HG03457 (cell line): ENCODE measurements at regions not wholly inside any gene's neighbourhood (a gene's known extent, or its start where the extent isn't known, plus 50 kb on each side); places are given as distances from the start of the nearest gene placed in this dataset.

ENCODE experiments used
- ATAC-seq: cut with Tn5 transposase; IDR thresholded peaks from one replicate; pipeline ENCODE4 v1.9.1; 2021; ENCODE audit warnings: moderate number of reproducible peaks; ENCODE audit not compliant: unreplicated experiment

DNA sequence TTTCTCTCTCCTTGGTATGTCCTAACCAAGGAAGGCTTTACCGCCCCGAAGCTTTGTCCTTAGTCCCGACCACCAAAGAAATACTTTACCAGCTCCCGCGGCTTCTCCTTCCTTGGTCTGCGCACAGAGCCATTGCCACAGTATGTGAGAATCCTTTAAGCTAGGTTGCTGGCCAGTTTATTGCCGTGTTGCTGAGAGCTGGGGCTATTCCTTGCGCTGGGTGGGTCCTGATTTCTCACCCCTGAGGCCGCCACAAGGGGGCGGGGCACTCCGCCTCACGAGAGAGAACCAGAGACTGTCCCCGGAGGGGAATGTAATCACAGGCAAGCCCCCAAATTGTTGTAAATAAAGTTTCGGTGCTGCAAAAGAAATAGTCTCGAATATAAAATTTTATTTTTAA lies 331.0 kb upstream of the PCDH10 start:
- ATAC-seq, result no peak

DNA sequence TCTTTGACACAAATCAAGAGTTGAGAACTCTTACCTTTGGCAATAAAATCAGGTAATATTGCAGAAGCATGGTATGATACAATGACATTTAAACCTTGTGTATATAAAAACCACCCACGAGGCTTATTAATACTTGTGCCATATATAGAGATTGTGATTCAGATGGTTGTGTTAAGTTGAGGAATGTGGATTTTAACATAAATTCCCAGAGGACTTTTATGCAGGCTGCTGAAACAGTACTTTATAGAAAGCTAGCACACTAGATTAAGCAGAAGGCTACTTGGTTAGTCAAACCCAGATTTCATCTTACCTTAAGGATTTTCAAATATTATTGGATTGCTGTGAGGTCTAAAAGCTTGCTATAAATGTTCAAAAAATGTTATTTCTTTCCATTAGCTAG lies 325.7 kb upstream of the PCDH10 start:
- no peak for ATAC-seq

DNA sequence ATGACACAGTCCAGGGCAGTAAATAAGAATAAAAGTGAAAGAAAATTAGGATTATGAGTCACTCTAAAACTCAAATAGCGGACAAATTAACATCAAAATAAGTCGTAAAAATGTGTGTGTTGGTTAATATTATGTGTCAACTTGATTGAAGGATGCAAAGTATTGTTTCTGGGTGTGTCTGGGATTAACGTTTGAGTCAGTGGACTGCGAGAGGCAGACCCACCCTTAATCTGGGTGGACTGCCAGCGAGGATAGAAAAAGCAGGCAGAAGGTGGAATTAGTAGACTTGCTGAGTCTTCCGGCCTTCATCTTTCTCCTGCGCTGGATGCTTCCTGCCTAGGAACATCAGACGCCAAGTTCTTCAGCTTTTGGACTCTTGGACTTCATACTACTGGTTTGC lies 324.3 kb upstream of the PCDH10 start:
- ATAC-seq, result no peak

DNA sequence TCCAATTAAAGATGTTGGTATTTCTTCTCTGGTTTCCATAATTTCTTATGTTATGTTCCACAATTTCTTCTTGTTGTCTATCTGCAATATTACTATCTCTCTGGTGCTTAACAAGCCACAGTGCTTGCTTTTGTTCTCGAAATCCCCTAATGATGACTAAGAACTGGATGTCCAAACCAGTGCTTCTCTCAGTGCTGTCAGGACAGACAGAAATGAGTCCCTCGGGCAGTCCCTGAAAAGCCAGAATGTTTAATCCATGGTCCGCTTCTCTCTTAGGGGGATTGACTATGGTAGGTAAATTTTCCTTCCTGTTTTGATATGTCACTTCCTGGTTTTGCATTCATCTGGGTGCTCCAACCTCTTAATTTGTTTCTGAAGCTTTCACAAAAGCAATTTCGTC lies 321.6 kb upstream of the PCDH10 start:
- peak; percentile 89 for ATAC-seq

DNA sequence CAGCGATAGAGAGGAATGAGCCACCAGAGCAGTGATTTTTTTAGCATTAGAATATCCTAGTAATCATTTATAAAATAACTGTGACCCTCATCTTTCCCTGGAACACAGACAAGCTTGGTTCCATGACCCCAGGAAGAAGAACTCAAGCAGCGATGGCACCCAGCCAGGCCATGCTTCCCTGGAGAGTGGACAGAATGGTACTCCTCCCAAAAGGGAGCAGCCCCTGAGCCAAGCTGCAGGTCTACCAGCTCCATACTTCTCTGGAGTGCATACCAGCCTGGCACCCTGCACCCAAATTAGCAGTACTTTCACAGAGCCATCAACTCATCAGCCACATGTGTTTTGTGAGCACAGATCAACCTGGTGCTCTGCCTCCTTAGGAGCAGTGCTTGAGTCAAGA lies 310.9 kb upstream of the PCDH10 start:
- no peak for ATAC-seq

DNA sequence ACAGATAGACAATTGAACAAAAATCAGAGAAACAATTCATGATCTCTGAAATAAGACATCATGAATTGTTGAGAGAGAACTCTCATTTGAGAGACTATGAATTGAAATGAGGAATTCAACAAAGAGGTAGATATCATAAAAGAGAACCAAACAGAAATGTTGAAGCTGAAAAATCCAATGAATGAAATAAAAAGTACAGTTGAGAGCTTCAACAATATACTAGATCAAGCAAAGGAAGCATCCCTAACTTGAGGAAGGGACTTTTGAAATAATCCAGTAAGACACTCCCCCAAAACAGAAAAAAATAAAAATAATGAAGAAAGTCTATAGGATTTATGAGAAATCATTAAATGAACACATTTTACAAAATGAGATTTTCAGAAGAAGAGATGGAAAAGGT lies 310.0 kb upstream of the PCDH10 start:
- ATAC-seq, result no peak

DNA sequence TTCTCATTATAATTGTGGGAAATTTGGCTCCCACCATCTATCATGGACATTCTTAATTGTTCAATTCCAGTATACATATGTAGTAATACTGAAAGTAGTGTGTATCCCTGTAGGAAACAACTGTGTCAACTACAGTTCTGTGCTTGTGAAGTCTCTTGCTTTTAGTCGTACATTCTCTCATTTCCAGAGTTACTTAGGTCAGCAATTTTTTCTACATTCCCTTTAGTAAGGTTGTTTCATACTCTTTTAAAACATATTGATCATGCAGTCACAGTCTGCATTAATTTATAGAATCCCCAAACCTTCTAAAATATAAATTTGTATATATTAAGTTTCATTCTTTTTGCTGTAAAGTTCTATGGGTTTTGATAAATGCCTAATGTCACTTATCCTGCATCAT lies 289.2 kb upstream of the PCDH10 start:
- ATAC-seq, result no peak

DNA sequence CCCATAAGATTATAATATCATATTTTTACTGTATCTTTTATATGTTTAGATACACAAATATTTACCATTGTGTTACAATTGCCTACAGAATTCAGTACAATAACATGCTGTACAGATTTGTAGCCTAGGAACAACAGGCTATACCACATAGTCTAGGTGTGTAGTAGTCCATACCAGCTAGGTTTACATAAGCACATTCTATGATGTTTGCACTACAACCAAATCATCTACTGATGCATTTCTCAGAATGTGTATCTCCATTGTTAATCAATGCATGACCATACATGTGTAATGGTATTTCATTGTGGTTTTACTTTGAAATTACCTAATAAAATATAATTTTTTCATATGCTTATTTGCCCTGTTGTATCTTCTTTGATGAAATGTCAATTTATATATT lies 288.1 kb upstream of the PCDH10 start:
- ATAC-seq, result no peak

DNA sequence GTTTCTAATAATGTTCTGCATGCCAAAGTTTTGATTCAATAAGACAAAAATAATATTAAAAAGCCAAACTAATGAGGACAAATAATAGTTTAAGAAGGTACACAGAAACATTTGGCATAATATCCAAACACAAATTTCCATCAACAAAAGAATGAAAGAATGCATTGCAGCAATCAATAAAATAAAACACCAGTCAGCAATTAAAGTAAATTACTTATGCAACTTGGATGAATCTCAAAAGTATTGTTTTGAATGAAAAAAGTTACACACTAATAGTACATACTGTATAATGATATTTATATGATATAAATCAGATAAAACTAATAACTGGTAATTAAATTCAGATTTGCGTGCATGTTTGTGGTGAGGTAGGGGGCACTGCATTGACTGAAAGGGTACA lies 285.5 kb upstream of the PCDH10 start:
- ATAC-seq, result no peak

DNA sequence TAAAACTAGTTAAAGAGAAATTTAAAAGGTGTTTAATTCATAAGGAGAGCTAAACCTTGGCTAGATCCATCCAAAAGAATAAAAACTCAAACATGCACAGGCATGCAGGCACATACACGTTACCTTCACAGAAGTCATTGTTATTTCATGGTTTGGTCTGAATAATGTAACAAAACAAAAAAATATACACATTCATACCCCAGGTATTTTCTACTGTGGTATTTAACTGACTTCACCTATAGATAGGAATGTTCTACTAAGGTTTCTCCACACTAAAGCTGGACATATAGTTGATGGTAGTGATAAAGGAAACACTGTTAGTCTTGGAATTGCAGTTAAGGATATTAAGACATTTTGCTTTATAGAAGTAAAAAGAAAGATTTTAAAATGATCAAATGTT lies 283.6 kb upstream of the PCDH10 start:
- ATAC-seq, result no peak

DNA sequence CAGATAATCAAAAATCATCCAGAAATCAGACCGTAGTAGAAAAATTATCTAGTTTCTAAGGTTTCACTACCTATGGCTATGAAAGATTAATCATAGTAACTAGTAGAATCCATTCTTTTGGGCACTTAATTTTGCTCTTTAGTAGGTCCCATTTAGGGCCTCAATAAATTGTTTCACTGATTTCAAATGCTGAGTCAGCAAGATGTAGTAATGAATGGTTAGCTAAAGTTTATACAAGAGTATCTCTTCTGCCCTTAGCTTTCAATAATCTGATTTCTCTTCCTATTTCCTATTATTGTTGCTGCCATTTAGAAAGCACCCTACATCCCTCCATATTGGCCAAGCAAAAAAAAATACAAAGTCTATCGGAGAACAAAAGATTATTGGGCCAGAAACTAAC lies 283.2 kb upstream of the PCDH10 start:
- ATAC-seq, result no peak

DNA sequence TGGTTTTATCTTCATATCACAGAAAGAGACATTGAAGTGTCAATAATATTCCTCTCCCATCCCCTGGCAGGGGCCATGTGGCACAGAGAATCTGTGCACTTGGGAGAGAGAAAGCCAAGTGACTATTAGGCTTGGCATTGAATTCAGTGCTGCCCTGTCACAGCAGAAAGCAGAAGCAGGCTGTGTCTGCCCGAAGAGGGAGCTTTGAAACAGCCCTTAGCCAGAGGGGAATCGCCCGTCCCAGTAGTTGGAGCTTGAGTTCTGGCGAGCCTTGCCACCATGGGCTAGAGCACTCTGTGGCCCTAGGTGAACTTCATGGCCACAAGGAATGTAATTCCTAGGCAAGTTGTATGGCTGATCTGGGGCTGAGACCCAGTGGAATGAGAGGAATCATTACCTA lies 282.5 kb upstream of the PCDH10 start:
- ATAC-seq, result no peak

DNA sequence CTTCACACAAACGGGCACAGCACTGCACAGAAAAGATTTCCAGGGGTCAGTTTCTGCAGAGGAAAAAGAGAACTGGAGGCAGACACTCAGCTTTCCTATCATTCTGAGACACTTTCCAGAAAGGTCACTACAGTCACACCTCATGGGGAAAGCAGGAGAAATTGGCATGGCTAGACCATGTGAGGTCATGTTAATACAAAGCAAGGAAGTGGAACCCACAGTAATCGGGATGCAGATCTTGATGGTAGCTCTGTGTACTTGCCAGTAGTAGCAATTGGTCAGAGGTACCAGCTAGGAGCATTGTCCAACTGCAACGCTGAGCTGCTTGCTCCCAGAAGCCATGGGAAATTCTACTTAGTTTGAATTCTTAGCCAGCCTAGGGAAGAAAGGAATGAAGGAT lies 255.3 kb upstream of the PCDH10 start:
- no peak for ATAC-seq

DNA sequence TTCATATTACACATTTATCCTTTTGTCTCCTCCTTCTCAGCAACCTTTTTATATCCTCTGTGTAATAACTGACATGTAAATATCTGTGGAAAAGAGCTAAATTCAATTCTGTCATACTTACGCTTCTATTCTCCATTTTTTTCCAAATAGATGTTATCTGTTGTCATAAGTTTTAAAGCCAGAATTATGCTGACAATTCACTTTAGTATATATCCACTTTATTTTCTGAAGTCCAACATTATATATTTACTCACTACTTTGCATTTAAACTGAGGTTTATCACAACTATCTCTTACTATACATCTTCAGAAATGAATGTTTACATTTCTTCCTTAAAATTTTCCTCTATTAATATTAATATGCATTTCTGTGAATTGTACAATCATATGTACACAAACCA lies 247.9 kb upstream of the PCDH10 start:
- no peak for ATAC-seq

DNA sequence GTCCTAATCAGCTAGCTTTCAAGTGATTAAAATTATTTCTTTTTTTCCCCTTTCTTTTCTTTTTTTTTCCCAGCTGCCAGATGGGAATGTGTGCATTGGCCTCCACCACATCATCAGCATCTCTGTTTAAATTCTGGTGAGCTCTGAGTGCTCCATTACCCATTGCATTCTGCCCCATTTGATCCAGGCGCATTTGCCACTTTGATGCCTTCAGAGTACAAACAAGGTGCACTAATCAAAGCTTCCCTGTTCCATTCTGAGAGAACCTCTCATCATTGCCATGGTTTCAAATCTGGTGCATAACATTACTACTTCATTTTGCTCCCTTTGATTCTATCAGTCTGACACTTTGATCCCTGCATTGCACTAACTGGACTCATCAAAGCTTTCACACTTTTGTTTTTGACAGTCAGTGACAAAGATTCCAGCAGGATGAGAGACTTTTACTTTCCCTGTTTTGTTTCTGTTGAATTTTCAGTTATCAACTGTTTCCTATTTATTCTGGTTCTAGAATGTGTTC lies 238.8 kb upstream of the PCDH10 start:
- no peak for ATAC-seq

DNA sequence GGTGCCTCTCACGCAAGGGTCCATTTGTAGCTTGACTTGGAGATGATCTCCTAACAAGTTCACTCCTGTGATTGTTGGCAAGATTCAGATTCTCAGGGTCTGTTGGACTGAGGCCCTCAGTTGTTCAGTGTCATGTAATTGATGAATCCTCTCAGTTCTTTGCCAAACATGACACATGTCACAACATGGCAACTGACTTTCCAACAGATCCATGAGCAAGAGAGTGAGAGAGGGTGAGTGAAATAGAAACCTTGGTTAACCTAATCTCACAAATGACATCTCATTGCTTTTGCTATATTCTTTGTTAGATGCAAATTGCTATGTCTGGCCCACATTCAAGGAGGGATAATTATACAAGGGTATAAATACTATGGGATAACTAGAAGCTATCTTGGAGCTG lies 231.0 kb upstream of the PCDH10 start:
- ATAC-seq, result no peak

DNA sequence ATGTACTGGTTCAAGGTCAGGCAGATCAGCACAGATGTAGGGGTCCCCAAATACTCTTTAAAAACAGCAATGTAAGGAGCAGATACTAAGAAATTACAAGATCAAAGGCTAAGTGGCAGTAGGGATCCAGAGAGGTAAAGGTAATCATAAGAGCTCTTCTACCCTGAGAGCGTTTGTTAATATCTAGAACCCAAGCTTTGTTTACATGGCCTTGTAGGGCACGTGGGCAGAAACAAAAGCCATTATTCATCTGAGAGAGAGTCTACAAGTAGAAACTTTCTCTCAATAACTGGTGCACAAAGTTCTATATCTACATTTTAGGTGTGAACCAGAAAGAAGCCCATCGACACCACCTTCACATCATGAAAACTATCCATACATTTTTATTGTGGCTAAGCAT lies 225.6 kb upstream of the PCDH10 start:
- no peak for ATAC-seq

DNA sequence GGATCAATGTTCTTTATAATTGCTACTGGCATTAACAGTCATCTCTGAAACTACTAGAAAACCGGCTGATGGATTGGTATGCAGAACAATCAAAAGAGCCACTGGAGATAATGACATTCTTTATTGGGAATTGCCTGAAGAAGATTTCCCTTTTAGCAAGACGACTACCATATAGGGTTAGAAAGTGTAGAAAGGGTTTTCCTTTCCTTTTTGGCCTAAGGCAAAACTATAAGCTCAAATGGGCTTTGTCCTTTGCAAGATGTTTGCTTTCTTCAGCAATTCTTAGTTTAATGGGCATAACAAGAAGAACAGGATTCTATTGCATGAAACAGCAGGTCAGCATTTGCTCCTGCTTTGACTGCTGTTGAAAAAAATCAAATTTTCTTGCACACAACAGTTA lies 214.2 kb upstream of the PCDH10 start:
- no peak for ATAC-seq

DNA sequence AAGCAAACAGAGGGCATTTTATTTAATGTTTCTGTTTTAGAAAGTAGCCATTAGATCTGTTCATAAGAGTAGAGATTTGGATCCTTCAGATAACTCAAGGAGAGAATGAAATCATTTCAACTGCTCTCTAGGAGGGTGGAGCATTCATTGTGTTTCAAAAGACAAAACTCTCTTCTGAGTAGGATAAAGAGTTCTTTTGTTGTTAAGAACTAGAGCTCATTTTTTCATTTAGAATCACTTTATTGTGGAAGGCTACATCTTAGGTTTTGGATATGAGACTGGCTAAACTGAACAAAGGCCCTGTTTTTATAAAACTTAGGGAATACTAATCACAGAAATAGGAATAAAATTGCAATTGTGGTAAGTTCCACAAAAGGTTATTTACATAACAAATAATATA lies 193.9 kb upstream of the PCDH10 start:
- no peak for ATAC-seq

DNA sequence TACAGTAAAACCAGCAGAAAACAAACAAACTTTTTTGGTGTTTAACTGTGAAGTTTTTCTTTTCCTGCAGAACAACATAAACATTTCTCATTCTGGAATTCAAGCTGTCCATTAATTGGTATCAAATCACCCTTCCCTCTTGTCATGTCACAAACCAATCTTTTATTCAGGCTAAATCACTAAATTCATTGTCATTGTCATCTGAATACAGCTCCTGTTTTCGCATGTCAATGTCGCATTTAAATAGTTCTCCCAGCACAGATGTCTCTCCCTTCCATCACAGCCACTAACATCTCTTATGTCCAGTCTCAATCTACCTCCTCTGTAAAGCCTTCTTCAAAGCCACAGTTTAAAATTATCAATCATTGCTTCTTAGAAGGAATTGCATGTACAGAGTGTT lies 192.1 kb upstream of the PCDH10 start:
- ATAC-seq, result no peak

DNA sequence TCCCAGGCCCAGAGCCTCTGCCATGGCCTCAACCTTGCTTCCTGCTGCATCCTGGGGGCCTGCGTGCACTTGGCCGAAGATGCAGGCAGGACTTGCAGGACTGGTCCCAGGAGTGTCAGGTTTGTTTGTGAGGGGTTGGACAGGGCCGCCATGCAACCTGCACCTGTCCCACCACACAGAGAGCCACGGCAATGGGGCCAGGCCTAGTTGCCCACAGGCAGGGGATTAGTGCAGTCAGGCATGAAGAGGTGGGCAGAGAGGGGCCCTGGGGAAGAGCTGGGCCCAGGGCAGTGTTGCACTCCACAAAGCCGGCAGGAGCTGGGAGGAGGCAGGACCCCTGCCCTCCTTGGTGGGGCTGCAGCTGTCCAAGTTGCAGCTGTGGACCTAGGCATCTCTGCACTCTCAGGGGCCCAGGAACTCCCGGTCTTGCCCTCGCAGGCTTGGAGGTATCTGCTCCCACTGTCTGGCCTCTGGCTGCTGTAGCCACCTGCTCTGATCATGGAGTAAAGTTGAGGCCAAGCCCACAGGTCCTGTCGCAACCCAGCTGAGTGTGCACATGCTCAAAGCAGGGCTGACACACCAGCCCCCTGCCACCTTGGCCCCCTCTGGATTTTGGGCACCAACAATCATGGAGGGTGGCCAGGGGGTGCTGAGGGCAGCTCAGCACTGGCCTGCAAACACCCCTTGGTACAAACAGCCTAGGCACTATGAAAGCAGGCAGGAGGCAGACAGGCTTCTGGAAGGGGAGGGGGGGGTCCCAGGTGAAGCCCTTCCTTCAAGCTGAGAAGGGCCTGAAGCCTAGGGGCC lies 190.4 kb upstream of the PCDH10 start:
- ATAC-seq, result no peak

DNA sequence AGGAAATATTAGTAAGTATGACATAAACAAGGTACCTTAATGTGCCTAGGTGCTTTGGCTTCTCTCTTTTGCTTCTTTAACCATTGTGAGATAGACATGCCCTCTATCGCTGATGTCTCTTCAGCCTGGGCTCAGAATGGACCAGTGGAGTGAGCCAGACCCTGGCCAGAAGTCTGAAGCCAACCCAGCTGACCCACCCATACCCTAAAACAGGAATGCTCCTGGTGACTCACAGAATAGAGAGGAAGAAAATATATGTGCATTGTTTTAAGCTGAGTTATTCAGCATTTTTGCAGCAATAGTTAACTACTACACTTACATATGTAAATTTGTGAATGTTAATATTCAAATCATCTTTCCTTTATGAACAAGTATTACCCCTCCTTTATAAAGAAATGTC lies 167.5 kb upstream of the PCDH10 start:
- ATAC-seq, result no peak

DNA sequence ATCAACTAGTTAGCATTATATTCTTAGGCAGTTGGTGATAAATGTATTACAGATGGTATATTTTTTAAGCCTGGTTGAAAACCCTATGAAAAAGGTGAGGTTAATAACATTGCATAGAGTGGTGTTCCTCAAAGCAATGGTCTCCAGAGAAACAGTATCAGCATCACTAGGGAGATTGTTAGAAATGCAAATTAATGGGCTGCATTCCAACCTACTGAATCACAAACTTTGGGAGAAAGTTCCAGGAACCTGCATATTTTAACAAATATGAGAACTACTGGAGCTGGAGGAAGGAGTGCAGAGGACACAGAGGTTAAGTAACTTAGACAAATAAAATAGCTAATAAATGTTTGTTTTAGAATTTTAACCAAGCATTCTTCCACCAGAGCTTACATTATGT lies 166.9 kb upstream of the PCDH10 start:
- no peak for ATAC-seq
